NCI-H2171 treated with DMSO at 0.1 percent for 48 hours (cell line): ENCODE measurements at regions not wholly inside any gene's neighbourhood (a gene's known extent, or its start where the extent isn't known, plus 50 kb on each side); places are given as distances from the start of the nearest gene placed in this dataset.
"Not testable (repeated sequence)": the region's sequence is repeated elsewhere in the genome, so short reads cannot be mapped to it uniquely, and the experiment has no call there.

Source experiments
- DNase-seq: peaks from one replicate; lab custom pipeline; 2025; lab: John Stamatoyannopoulos, UW

DNA sequence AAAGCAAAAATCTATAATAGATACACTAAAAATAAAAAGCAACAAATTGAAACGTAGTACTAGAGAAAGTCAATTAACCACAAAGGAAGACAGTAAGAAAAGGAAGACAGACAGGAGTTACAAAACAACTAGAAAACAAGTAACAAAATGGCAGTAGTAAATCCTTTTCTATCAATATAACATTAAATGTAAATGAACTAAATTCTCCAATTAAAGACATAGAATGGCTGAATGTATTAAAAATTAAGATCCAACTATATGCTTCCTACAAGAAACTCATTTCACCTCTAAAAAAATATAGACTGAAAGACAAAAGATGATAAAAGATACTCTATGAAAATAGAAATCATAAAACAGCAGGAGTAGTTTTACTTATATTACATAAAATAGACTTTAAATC is 79.1 kb downstream of the CTH start:
- no peak for DNase-seq

DNA sequence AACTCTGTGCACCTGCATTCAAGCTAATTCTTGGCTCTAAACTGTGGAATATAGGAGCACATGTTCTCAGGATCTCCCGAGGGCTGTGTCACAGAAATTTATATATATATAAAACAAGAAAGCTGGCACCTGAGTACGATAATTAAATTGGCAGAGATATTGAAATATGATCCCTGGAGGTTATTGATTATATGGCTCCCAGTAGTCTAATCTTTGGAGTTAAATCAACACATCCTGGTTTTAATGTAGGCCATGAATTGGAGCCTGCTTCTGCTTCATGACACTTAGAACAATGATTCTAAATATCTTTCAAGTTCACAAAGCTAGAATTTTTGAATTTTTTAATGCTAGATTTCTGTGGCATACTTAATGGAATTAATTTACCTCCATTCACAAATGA is 84.3 kb downstream of the CTH start:
- peak; percentile 25 for DNase-seq

DNA sequence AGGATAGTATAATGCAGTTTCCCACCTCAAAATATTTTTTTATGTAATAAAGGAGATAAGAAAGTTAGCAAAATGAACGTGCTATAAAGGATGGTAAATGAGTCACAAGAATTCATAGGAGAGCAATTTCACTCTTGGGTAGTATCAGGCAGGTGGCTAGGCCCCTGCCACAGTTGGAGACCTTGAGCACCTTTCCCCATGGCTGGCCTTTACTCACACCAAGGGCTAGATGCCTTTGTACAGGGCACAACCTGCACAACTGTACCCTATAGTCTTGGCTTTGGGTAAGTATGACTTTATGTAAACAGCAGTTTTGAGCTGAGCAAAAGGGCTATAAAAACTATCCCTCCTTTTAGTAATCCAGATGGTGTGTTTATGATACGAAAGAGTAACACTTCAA is 85.1 kb downstream of the CTH start:
- no peak for DNase-seq

DNA sequence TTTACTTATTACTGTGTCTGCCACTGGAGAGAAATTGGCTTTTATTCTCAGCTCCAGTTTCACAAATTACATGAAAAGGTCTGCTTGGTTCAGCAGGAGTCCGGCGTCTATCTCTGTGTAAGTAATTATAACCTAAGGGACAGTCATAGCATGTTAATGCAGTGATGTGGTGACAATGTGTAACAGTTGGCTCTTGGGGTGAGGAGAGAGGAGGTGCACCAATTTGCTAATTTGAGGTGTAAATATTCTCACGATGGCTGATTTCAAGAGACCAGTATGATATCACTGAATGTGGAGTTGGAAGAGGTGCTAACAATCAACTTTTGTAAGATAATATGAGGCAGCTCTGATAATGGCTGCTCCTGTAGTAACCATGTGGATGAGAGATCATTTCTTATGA is 86.1 kb downstream of the CTH start:
- no peak for DNase-seq

DNA sequence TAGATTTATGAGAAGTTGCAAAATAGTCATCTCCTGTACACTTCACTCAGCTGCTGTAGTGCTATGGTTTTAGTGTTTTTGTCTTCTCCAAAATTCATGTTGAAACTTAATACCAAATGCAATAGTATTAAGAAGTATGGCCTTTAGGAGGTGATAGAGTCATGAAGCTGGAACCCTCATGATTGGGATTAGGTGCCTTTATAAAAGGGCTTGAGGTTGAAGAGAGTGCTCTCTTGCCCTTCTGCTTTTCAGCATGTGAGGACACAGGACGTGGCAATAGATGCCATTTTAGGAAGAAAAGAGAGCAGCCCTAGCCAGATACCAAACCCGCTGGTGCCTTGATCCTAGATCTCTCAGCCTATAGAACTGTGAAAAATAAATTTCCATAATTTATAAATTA is 87.6 kb downstream of the CTH start:
- DNase-seq = no peak

DNA sequence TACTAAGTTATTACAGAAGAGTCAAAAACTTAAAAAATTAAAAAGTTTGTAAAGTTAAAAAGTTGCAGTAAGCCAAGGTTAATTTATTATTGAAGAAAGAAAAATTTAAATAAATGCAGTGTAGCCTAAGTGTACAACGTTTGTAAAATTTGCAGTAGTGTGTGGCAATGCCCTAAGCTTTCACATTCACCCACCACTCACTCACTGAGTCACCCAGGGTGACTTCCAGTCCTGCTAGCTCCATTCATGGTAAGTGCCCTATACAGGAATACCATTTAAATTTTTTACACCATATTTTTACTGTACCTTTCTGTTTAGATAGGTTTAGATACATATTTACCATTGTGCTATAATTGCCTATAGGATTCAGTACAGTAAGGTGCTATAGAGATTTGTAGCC is 88.6 kb downstream of the CTH start:
- DNase-seq = no peak

DNA sequence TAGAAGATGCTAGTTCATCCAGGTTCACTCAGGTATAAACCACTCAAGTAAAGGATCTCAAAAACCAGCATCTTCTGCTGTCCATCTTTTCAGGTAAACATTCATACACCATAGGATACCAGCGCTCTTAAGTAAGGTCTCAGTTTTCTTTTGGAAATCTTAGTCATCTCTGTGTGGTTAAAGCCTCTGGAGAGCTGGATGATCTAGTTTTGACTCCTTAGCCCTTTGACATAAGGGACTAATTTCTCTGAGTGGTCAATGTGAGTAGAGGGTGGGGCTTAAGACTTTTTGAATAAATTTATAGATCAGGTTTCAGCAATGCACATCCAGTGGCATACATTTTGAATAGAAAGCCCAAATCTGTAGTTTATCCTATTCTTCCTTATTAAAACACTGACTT is 92.3 kb downstream of the CTH start:
- DNase-seq = no peak

DNA sequence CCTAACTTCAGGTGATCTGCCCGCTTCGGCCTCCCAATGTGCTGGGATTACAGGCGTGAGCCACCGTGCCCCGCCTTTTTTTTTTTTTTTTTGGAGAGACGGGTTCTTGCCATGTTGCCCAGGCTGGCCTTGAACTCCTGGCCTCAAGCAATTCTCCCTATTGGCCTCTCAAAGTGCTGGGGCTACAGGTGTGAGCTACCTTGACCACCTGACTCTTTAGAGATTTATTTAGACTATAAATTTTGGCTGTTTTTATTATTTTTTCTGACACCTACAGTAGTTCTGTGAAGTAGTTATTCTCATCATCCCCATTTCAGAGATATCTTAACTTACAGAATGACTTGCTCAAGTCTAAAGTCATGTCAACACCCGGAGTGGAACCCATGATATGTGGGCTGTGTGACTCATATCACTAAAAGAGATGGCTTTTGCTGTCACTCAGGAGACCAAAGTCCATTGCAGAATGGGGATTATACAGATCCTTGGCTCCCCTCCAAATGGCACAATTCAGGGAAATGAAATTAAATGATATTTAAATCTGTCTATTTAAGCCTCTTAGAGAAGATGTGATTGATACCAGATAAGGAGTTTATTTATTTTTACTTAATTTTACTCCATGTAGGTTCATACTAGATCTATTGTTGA is 93.2 kb downstream of the CTH start:
- DNase-seq = no peak

DNA sequence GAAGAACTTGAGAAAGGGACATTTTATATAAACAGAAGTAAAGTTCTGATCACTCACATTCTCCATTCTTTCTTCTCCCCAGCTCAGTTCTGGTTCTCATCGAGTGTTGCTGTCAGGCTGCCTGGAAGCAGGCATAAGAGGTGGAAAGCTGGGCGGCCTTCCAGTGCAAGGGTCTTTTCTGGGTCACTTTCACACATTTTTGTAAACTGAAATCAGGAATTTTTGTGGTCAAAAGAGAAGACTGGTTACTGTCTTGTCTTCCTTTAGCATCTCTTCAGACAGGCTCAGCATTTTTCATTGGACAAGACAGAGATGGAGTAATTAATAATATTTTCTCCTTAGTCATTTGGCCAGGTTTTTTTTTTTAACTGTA is 93.7 kb downstream of the CTH start:
- no peak for DNase-seq

DNA sequence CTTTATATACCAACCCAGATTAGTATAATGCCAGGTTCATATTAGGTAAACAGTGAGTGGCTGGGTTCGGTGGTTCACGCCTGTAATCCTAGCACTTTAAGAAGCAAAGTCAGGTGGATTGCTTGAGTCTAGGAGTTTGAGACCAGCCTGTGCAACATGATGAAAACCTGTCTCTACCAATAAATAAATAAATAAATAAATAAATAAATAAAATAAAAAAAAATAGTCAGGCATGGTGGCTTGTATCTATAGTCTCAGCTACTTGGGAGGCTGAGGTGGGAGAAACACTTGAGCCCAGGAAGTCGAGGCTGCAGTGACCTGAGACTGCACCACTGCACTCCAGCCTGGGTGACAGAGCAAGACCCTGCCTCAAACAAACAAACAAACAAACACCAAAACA is 96.9 kb downstream of the CTH start:
- not testable (repeated sequence) for DNase-seq

DNA sequence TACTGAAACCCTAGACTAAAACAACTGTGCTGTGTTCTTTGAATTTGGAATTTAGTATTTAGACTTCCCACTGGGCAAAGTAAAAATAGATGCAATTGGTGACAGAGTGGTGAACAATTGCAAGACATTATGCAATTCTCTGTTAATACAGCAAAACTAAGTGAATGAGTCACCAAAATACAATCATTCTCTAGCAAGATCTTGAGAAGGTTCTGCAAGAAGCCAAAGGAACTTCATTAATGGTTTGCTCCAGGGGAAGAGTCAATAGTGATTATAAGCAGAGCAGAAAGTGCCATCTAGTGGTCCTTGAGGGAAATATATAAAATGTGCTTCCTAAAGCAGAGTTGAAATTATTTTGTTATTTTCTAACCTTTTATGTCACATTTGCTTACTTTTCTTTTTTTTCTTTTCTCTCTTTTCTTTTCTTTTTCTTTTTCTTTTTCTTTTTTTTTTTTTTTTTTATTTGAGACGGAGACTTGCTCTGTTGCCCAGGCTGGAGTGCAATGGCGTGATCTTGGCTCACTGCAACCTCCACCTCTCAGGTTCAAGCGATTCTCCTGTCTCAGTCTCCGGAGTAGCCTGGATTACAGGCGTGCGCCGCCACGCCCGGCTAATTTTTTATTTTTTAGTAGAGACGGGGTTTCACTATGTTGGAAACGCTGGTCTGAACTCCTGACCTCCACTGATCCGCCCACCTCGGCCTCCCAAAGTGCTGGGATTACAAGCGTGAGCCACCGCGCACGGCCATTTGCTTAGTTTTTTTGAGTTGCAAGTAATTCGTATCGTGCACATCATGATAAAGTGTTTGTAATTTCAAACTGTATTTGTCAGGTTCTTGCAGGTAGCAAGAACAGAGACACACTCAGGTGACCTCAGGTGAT is 99.2 kb downstream of the CTH start:
- peak; percentile 75 for DNase-seq

DNA sequence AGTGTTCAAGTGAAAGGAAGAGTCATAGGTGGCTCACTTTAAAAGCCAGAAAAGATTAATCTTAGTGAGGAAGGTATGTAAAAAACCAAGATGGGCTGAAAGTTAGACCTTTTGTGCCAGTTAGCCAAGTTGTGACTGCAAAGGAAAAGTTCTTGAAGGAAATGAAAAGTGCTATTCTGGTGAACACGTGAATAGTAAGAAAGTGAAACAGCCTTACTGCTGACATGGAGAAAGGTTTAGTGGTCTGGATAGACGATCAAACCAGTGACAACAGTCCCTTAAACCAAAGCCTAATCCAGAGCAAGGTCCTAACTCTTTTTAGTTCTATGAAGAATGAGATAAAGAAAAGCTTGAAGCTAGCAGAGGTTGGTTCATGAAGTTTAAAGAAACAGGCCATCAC is 106.4 kb downstream of the CTH start:
- no peak for DNase-seq

DNA sequence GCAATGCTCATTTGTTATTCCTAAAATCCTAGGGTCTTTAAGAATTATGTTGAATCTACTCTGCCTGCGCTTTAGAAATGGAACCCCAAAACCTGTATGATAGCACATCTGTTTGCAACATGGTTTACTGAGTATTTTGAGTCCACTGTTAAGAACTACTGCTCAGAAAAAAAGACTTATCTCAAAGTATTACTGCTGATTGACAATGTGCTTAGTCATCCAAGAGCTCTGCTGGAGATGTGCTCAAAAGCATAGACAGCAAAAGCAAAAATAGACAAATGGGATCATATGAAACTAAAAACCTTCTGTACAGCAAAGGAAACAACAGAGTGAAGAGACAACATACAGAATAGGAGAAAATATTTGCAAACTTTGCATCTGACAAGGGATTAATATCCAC is 107.0 kb downstream of the CTH start:
- DNase-seq = no peak

DNA sequence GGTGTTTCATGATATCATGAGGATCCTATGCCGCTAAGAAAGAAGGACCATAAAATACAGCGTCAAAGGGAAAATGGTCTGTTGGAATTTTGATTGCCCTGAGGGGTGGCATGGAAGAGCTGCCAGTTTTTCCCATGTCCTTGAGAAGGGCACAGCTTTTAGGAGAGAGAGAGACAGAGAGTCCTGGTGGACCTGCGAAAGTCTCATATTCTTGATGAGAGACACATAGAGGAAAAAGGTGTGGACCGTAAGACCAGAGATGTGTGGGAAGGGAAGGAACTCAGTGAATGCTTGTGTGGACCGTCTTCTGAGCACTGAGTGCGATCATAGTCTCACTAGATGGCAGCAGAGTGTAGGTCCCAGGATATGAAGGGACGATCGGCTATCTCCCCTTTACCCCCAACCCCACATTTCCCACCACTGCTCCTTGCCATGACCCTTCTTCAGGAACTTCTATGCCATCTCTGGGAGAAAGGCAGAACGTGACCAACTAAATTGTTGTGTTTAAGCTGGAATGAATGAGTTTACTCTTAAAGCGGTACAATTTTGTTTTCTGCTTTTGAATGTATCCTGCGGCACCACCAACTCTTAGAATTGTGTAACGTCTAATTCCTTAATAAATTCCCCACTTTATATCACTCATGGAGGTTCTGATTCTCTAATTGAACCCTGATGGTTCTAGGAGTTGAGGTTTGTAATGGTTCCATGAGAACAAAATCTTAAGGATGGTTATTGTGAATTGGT is 117.7 kb downstream of the CTH start:
- DNase-seq = peak; percentile 61

DNA sequence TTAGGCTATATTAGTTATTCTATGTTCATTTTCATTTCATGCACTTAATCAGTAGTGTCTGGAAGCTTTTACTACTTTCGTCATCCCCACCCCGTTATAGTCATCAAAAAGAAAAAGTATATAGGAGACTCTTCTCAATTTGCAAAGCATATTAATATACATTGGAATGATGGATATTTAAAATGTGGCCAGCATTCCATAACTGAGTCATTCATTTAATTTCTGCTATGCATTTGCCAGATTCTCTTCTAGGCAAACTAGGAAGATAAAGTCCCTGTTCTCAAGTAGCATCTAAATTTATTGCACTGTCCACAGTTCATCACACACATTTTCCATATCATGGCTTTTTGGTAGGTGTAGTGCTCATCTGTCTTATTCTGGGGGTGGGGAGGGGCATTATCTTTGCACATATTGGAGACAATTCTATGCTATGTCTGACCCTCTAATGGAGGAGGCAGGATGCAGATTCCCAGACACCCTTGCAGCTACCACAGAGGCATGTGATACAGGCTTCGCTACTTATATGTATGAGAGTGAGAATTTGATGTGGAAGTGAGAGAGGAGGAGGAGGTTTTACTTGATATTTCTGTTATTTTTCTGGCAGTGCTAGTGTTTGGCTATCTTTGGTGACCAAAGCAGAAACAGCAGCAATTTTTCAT is 125.8 kb downstream of the CTH start:
- DNase-seq = no peak

DNA sequence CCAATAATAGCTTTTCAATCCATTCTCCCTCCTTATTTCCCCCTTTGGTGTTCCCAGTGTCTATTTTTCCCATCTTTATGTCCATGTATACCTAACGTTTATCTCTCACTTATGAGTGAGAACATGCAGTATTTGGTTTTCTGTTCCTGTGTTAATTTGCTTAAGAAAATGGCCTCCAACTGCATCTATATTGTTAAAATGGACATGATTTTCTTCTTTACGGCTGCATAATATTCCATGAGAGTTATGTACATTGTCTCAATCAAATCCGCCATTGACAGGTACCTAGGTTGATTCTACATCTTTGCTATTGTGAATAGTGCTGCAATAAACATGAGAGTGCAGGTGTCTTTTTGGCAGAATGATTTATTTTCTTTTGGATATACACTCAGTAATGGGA is 126.7 kb downstream of the CTH start:
- no peak for DNase-seq

DNA sequence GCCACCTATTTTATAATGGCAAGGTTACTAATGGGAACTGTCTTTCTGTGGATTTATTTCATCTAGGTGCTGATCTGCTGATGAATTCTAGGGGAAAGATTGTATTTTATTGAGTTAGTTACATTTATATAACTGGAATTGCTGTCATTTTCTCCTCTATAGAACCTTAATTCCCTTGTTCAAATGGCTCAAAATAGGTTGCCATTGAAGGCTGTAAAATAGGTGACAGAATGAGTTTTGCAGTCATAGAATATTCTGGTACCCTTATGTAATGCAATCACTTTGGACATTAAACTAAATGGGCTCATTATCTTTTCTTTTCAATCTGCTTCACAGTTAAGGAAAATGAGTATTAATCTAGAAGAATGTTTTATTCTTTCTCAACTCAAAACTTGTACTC is 131.0 kb downstream of the CTH start:
- DNase-seq = no peak

DNA sequence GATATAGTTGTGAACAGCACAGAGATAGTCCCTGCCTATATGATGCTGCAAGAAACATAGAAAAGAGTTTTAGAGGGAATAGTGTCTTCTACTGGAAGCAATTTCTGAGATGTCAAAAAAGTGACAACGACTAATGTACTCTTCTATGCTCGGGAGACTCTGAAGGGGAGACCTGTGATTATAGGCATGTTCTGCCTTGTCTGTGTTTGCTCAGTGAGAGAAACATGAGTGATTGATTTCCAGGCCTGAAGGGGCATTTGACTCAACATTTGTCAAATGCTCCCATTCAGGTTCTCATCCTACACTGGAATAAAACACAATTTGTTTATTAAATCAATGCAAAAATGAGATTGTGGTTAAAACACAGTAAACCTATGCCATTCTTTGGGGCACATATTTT is 131.8 kb downstream of the CTH start:
- DNase-seq = peak; percentile 19

DNA sequence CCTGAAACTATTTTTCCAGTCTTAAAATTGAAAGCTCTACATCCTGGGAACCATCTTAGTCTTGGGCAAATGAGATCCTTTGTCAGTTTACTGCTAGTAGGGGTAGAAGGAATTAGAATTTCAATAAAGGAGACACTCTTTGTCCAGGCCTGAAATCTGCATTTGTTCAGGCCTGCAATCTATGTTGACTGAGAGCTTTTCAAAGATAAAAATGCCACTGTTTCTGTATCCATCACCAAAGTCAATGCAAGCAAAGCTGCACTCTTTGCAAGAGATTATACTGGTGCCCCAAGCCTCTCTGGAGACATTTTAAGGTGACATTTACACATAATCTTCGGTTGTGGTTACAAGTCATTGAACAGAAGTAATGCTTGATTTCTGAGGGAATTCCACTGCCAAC is 135.7 kb downstream of the CTH start:
- DNase-seq = no peak

DNA sequence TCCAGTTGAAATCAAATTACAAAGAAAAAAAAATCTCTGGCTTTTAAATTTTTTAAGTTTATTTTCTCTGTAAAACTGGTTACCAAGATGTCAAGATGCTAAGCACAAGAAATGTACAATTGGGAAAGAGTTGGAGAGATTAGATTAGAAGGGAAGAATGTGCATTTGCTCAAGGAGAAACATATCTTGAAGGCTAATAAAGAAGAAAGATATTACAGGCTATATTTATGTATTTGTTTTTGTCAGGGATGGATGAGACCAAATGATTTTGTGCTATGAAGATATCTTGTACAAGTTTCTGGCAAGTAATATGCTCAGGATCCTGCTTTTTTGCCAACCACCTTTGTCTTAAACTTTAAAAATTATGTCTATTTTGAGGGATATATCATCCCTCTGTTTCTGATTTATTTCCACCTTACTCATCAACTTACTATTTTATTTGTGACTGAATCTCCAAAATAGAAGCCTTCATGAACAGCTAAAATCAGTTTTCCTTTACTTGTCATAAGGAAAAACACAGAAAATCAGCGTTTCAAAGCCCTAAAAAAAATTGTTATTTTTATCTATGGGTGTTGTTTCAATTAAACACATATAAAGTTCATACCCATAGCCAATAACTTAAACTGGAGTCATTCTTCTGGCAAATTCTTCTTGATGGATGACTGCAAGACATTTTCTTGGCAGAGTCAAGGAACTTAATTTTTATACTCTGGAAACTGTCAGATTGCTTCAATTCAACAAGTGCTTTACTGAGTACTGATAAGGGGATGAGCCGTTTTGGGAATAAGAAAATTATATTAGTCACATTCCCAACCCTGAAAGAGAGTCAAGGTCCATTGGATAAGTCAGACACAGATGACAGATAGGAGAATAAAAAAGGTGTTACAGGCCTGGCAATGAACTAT is 141.8 kb downstream of the CTH start:
- DNase-seq = no peak

DNA sequence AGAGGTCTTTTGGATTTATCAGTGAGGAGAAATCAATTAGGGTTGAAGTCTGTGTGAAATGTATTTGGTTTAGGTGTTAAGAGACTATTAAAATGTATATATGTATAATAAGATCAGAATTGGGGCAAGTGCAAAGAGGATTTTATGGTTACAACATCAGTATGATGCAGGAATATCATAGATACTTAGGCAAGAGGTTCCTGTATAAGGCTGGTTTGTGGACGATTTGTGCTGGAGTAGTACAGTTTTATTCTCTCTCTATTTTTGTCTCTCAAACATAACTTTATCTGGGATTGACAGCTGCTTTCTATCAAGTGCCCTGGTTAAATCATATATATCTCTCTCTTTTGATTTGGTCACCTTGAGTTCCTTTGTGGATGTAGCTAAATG is 142.5 kb downstream of the CTH start:
- DNase-seq = no peak

DNA sequence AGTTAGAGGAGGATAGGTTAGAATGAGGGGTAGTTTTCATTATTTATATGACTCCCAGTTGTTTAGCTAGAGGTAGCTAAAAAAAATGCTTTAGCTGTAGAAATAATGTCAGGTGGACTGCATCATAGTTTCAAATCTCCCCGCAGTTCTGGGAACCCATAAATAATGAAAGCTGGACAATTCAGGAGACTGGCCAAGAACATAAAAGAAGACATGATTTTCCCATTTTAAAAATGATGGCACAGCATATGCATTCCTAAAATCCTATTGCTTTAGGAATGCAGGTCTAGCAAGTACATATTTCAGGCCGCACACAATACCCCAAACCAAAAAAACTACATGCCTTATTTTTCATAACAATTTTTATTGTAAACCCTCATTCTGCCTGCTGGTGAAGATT is 143.3 kb downstream of the CTH start:
- no peak for DNase-seq
